ENCODE measurements at regions not wholly inside any gene's neighbourhood (a gene's known extent, or its start where the extent isn't known, plus 50 kb on each side); places are given as distances from the start of the nearest gene placed in this dataset.

GRCh38 chr11:134613646-134614045 is 201.6 kb upstream of the B3GAT1 start:
- Histone ChIP-seq H3K79me2 (ENCODE audit: insufficient read depth, low read length) (no peaks in the 10 kb centered on the region), H3K27ac (ENCODE audit: low read depth, low read length, poor library complexity, severe bottlenecking) (no peak overlapping the region), H3K27me3 (ENCODE audit: insufficient read depth, low read length) (no peaks in the 10 kb centered on the region), H3K4me2 (ENCODE audit: low read length) (no peak overlapping the region), H3K4me3 (ENCODE audit: low read depth, low read length, poor library complexity, severe bottlenecking) (no peak overlapping the region), H3K9me3 (ENCODE audit: low read length) (no peaks in the 10 kb centered on the region), H3K9me2 (ENCODE audit: low read depth, low read length) (no peaks in the 10 kb centered on the region), H4K20me1 (ENCODE audit: insufficient read depth, low read length) (no peaks in the 10 kb centered on the region), H3K36me3 (ENCODE audit: insufficient read depth, low read length) (no peaks in the 10 kb centered on the region), H3K9ac (ENCODE audit: low read length) (no peak overlapping the region), H2AFZ (ENCODE audit: low read length) (no peak overlapping the region), H3F3A (ENCODE audit: insufficient read depth, low read length) (no peaks in the 10 kb centered on the region), H3K4me1 (ENCODE audit: insufficient read depth, low read length, severe bottlenecking) (no peaks in the 10 kb centered on the region)
- TF ChIP-seq, protein P1, sequence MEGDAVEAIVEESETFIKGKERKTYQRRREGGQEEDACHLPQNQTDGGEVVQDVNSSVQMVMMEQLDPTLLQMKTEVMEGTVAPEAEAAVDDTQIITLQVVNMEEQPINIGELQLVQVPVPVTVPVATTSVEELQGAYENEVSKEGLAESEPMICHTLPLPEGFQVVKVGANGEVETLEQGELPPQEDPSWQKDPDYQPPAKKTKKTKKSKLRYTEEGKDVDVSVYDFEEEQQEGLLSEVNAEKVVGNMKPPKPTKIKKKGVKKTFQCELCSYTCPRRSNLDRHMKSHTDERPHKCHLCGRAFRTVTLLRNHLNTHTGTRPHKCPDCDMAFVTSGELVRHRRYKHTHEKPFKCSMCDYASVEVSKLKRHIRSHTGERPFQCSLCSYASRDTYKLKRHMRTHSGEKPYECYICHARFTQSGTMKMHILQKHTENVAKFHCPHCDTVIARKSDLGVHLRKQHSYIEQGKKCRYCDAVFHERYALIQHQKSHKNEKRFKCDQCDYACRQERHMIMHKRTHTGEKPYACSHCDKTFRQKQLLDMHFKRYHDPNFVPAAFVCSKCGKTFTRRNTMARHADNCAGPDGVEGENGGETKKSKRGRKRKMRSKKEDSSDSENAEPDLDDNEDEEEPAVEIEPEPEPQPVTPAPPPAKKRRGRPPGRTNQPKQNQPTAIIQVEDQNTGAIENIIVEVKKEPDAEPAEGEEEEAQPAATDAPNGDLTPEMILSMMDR (IDR thresholded peaks at IDR 0.05; ENCODE audit: low read length) = no peak
- TF ChIP-seq EZH2 (IDR thresholded peaks at IDR 0.05; ENCODE audit: borderline replicate concordance, low read length) = no peak

- no peaks in the 10 kb centered on the region for H3K79me2 ChIP-seq (ENCODE audit: insufficient read depth, low read length)
- H3K4me3 ChIP-seq (ENCODE audit: low read depth, low read length, poor library complexity, severe bottlenecking) = no peak overlapping the region
- H3K4me2 ChIP-seq (ENCODE audit: low read length) = no peak overlapping the region
- H3K36me3 ChIP-seq (ENCODE audit: insufficient read depth, low read length) = no peaks in the 10 kb centered on the region
- H3K27me3 ChIP-seq (ENCODE audit: insufficient read depth, low read length) = no peaks in the 10 kb centered on the region
- H4K20me1 ChIP-seq (ENCODE audit: insufficient read depth, low read length) = no peaks in the 10 kb centered on the region
- no peaks in the 10 kb centered on the region for H3F3A ChIP-seq (ENCODE audit: insufficient read depth, low read length)
- no peak for TF ChIP-seq EZH2 (IDR thresholded peaks at IDR 0.05; ENCODE audit: borderline replicate concordance, low read length)
- TF ChIP-seq, protein P1 (IDR thresholded peaks at IDR 0.05; ENCODE audit: low read length) = no peak
- H3K4me1 ChIP-seq (ENCODE audit: insufficient read depth, low read length, severe bottlenecking) = no peaks in the 10 kb centered on the region
- H3K9me2 ChIP-seq (ENCODE audit: low read depth, low read length) = no peaks in the 10 kb centered on the region
- no peak overlapping the region for H3K27ac ChIP-seq (ENCODE audit: low read depth, low read length, poor library complexity, severe bottlenecking)
- no peak overlapping the region for H2AFZ ChIP-seq (ENCODE audit: low read length)
- H3K9ac ChIP-seq (ENCODE audit: low read length) = no peak overlapping the region
- no peaks in the 10 kb centered on the region for H3K9me3 ChIP-seq (ENCODE audit: low read length)
These were observed 200.3 kb upstream of the B3GAT1 start for GRCh38 chr11:134612140-134613030.

- TF ChIP-seq EZH2 (IDR thresholded peaks at IDR 0.05; ENCODE audit: borderline replicate concordance, low read length) = no peak
- TF ChIP-seq, protein P1 (IDR thresholded peaks at IDR 0.05; ENCODE audit: low read length) = no peak
- Histone ChIP-seq H3K4me2 (ENCODE audit: low read length) (no peak overlapping the region), H3K79me2 (ENCODE audit: insufficient read depth, low read length) (no peaks in the 10 kb centered on the region), H3K4me3 (ENCODE audit: low read depth, low read length, poor library complexity, severe bottlenecking) (no peak overlapping the region), H3K27me3 (ENCODE audit: insufficient read depth, low read length) (no peaks in the 10 kb centered on the region), H4K20me1 (ENCODE audit: insufficient read depth, low read length) (no peaks in the 10 kb centered on the region), H3K9me2 (ENCODE audit: low read depth, low read length) (no peaks in the 10 kb centered on the region), H3K36me3 (ENCODE audit: insufficient read depth, low read length) (no peaks in the 10 kb centered on the region), H3K9me3 (ENCODE audit: low read length) (no peaks in the 10 kb centered on the region), H3F3A (ENCODE audit: insufficient read depth, low read length) (no peaks in the 10 kb centered on the region), H3K27ac (ENCODE audit: low read depth, low read length, poor library complexity, severe bottlenecking) (no peak overlapping the region), H3K9ac (ENCODE audit: low read length) (no peak overlapping the region), H3K4me1 (ENCODE audit: insufficient read depth, low read length, severe bottlenecking) (no peaks in the 10 kb centered on the region), H2AFZ (ENCODE audit: low read length) (no peak overlapping the region)
These were observed 199.5 kb upstream of the B3GAT1 start for GRCh38 chr11:134611537-134611936.

All from OCI-LY1 (cell line).